CD4-positive, alpha-beta T cell treated with Interleukin-10 for 1 hour (primary cell): ENCODE measurements at regions not wholly inside any gene's neighbourhood (a gene's known extent, or its start where the extent isn't known, plus 50 kb on each side); places are given as distances from the start of the nearest gene placed in this dataset.

ENCODE experiments used
- DNase-seq: peaks from one replicate; pipeline ENCODE4 v3.0.0-alpha.2; 2020

GRCh38 chr5:135085936-135086725 lies 52.1 kb upstream of the PITX1 start:
- no peak for DNase-seq

GRCh38 chr5:135085133-135085935 lies 51.3 kb upstream of the PITX1 start:
- no peak for DNase-seq
